ENCODE measurements at regions not wholly inside any gene's neighbourhood (a gene's known extent, or its start where the extent isn't known, plus 50 kb on each side); places are given as distances from the start of the nearest gene placed in this dataset.

DNA sequence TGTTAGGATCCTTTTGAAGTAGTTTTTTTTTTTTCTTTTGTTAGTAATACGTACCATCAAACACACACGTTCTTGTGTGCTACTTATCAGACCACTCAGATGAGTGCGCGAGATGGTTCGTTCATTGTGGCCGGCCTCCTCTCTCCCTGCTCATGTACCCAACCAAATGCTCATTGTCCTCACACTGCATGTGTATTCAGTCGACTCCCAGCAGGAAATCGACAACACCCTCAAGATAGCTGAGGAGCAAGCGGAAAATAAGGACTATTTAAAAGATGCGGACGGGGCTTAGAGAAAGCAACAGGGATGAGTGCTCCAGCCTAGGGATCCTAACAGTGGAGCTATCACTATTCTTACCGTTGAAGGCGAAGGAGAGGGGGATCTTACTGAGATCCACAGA is 72.9 kb upstream of the GUCY1A1 start:
- no peak overlapping the region for H3K56ac ChIP-seq (ENCODE audit: insufficient read length, low read depth, low read length)
- no peak overlapping the region for H2AFZ ChIP-seq (ENCODE audit: low read length)
- no peak overlapping the region for H2BK12ac ChIP-seq (ENCODE audit: insufficient read length, low read depth, low read length)
- H3K18ac ChIP-seq (ENCODE audit: insufficient read length, low read depth, low read length), result no peak overlapping the region
- H3K9ac ChIP-seq (ENCODE audit: extremely low read depth, insufficient read length, low read length), result no peak overlapping the region
- peak overlapping the region; percentile 53 for H4K5ac ChIP-seq (ENCODE audit: insufficient read length, low read depth, low read length)
- TF ChIP-seq, protein P1, sequence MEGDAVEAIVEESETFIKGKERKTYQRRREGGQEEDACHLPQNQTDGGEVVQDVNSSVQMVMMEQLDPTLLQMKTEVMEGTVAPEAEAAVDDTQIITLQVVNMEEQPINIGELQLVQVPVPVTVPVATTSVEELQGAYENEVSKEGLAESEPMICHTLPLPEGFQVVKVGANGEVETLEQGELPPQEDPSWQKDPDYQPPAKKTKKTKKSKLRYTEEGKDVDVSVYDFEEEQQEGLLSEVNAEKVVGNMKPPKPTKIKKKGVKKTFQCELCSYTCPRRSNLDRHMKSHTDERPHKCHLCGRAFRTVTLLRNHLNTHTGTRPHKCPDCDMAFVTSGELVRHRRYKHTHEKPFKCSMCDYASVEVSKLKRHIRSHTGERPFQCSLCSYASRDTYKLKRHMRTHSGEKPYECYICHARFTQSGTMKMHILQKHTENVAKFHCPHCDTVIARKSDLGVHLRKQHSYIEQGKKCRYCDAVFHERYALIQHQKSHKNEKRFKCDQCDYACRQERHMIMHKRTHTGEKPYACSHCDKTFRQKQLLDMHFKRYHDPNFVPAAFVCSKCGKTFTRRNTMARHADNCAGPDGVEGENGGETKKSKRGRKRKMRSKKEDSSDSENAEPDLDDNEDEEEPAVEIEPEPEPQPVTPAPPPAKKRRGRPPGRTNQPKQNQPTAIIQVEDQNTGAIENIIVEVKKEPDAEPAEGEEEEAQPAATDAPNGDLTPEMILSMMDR (conservative IDR thresholded peaks at IDR 0.05), result no peak
- H4K91ac ChIP-seq (ENCODE audit: insufficient read length, low read depth, low read length), result no peak overlapping the region
- H3K36me3 Mint-ChIP-seq (ENCODE audit: insufficient read depth in 1 of 3, low read depth in 3 of 3), result no peaks in the 10 kb centered on the region
- no peak overlapping the region for H3T11ph ChIP-seq (ENCODE audit: low read length)
- H3K14ac ChIP-seq (ENCODE audit: insufficient read depth, low read length), result no peak overlapping the region; the same call in 1 of the 2 replicates
- no peaks in the 10 kb centered on the region for H3K79me2 ChIP-seq (ENCODE audit: insufficient read depth, low read length)
- no peaks in the 10 kb centered on the region for H4K20me1 ChIP-seq (ENCODE audit: control insufficient read depth, insufficient read depth, insufficient read length)
- no peaks in the 10 kb centered on the region for H3K4me1 ChIP-seq (ENCODE audit: insufficient read depth, low read length)
- no peak overlapping the region for H3K27ac ChIP-seq (ENCODE audit: insufficient read length, low read depth, low read length)
- H3K27me3 ChIP-seq (ENCODE audit: insufficient read depth, low read length), result no peaks in the 10 kb centered on the region
- H3K4ac ChIP-seq (ENCODE audit: low read depth, low read length), result no peak overlapping the region
- WGBS (ENCODE audit: extremely low coverage, insufficient read length, low lambda C conversion rate), result no CpG with 5 or more reads among the region's 13 CpGs
- H3K27ac Mint-ChIP-seq, result no peak overlapping the region
- no peak overlapping the region for H2BK5ac ChIP-seq (ENCODE audit: insufficient read length, low read length)
- H4K8ac ChIP-seq (replicated peaks; ENCODE audit: insufficient read length, low read depth, low read length), result no peak overlapping the region
- peaks cover 5% of the 10 kb centered on the region in 2 experiments; a peak in 2 of 4 replicates for H3K4me1 Mint-ChIP-seq
- no peaks in the 10 kb centered on the region for H3K9me3 ChIP-seq (ENCODE audit: control insufficient read depth, low read depth, low read length)
- H3K79me1 ChIP-seq (ENCODE audit: insufficient read depth, low read depth, low read length, poor library complexity, severe bottlenecking), result no peaks in the 10 kb centered on the region
- no peak overlapping the region for H2BK15ac ChIP-seq (ENCODE audit: low read depth, low read length)
- no peak overlapping the region for H3K23ac ChIP-seq (ENCODE audit: insufficient read length, low read depth, low read length)
- DNase-seq, result no peak
- H3K9me3 Mint-ChIP-seq, result no peaks in the 10 kb centered on the region
- H3K4me3 Mint-ChIP-seq, result no peak overlapping the region
- no peaks in the 10 kb centered on the region for H3K23me2 ChIP-seq (ENCODE audit: insufficient read length, low read depth, low read length, poor library complexity, severe bottlenecking)
- no peak overlapping the region for H2BK120ac ChIP-seq (ENCODE audit: low read depth, low read length, poor library complexity, severe bottlenecking)
- H3K4me2 ChIP-seq (ENCODE audit: insufficient read depth, insufficient read length, low read length), result no peak overlapping the region
- H2AK5ac ChIP-seq (ENCODE audit: insufficient read length, low read length), result no peak overlapping the region
- H3K27me3 Mint-ChIP-seq (ENCODE audit: low read depth), result peaks cover 7% of the 10 kb centered on the region
- no peak overlapping the region for H2BK20ac ChIP-seq (ENCODE audit: low read depth, low read length, poor library complexity, severe bottlenecking)

Measured in H9 (cell line).